HUDEP-2 (cell line): ENCODE measurements at regions not wholly inside any gene's neighbourhood (a gene's known extent, or its start where the extent isn't known, plus 50 kb on each side); places are given as distances from the start of the nearest gene placed in this dataset.
A peak's percentile ranks its signal among the peaks of the same experiment; 100 is the strongest.
"Not testable (repeated sequence)": the region's sequence is repeated elsewhere in the genome, so short reads cannot be mapped to it uniquely, and the experiment has no call there.

Experiments
- DNase-seq, 76 experiments: peaks; one replicate each; lab custom pipeline; 2025; ENCODE audit not compliant: unreplicated experiment in 76 of 76; lab: John Stamatoyannopoulos, UW

GRCh38 chr17:33560165-33560564 lies 267.1 kb upstream of the ASIC2 start:
- DNase-seq = no peak

GRCh38 chr17:33560871-33561270 lies 267.8 kb upstream of the ASIC2 start:
- no peak for DNase-seq

- no peak for DNase-seq
Measured at GRCh38 chr17:33561569-33562334, 268.7 kb upstream of the ASIC2 start.

- DNase-seq = no peak
Measured at GRCh38 chr17:33562792-33563191, 269.7 kb upstream of the ASIC2 start.

GRCh38 chr17:33564146-33564545 lies 271.1 kb upstream of the ASIC2 start:
- no peak for DNase-seq

GRCh38 chr17:33567223-33567622 lies 274.1 kb upstream of the ASIC2 start:
- no peak for DNase-seq

GRCh38 chr17:33572615-33573014 lies 279.5 kb upstream of the ASIC2 start:
- no peak for DNase-seq

- DNase-seq = no peak
Measured at GRCh38 chr17:33574942-33575445, 281.9 kb upstream of the ASIC2 start.

- not testable (repeated sequence) for DNase-seq
Measured at GRCh38 chr17:33579740-33580139, 286.6 kb upstream of the ASIC2 start.

- no peak for DNase-seq
Measured at GRCh38 chr17:33580215-33580614, 287.1 kb upstream of the ASIC2 start.

GRCh38 chr17:33582661-33583060 lies 289.6 kb upstream of the ASIC2 start:
- no peak for DNase-seq

GRCh38 chr17:33583518-33584417 lies 290.7 kb upstream of the ASIC2 start:
- DNase-seq = no peak

- DNase-seq = peak in 1 of 76 experiments; percentile 2
Measured at GRCh38 chr17:33593991-33594390, 300.9 kb upstream of the ASIC2 start.

- no peak for DNase-seq
Measured at GRCh38 chr17:33595828-33596227, 302.7 kb upstream of the ASIC2 start.

GRCh38 chr17:33596899-33597298 lies 303.8 kb upstream of the ASIC2 start:
- DNase-seq = no peak

GRCh38 chr17:33598797-33599196 lies 305.7 kb upstream of the ASIC2 start:
- no peak for DNase-seq

GRCh38 chr17:33602981-33603380 lies 309.9 kb upstream of the ASIC2 start:
- no peak for DNase-seq

- no peak for DNase-seq
Measured at GRCh38 chr17:33603789-33604188, 310.7 kb upstream of the ASIC2 start.

GRCh38 chr17:33611532-33611931 lies 318.4 kb upstream of the ASIC2 start:
- DNase-seq = no peak

- no peak for DNase-seq
Measured at GRCh38 chr17:33615861-33616260, 322.8 kb upstream of the ASIC2 start.

GRCh38 chr17:33623841-33624240 lies 330.7 kb upstream of the ASIC2 start:
- no peak for DNase-seq
